BE2C (cell line): ENCODE measurements at regions not wholly inside any gene's neighbourhood (a gene's known extent, or its start where the extent isn't known, plus 50 kb on each side); places are given as distances from the start of the nearest gene placed in this dataset.

ENCODE experiments used
- DNase-seq: peaks from one replicate; pipeline ENCODE4 v3.0.0-alpha.2; 2020
- H3K27me3 ChIP-seq: fragments of 250-450 bp; sonication (Bioruptor Pico); 2 replicates; pipeline ENCODE4 v1.5.1; 2020; ENCODE audit warnings: mild to moderate bottlenecking
- H3K36me3 ChIP-seq: fragments of 250-450 bp; sonication (Bioruptor Pico); 2 replicates; pipeline ENCODE4 v1.5.1; 2020; ENCODE audit warnings: mild to moderate bottlenecking
- H3K4me1 ChIP-seq: fragments of 250-450 bp; sonication (Bioruptor Pico); 2 replicates; pipeline ENCODE4 v1.5.1; 2020
- H3K4me3 ChIP-seq: 2 replicates; pipeline ENCODE4 v1.5.1; 2011; ENCODE audit warnings: low read depth, low read length
- H3K9me3 ChIP-seq: fragments of 250-450 bp; sonication (Bioruptor Pico); 2 replicates; pipeline ENCODE4 v1.5.1; 2020
- TF ChIP-seq, protein P1 (sequence below): IDR thresholded peaks from 2 replicates; pipeline ENCODE4 v1.5.1; 2012; ENCODE audit warnings: mild to moderate bottlenecking, low read depth, low read length

- Histone ChIP-seq H3K27me3 (no peaks in the 10 kb centered on the region), H3K4me3 (no peak overlapping the region), H3K36me3 (no peaks in the 10 kb centered on the region), H3K4me1 (no peaks in the 10 kb centered on the region), H3K9me3 (no peaks in the 10 kb centered on the region)
- DNase-seq = no peak
- TF ChIP-seq, protein P1, sequence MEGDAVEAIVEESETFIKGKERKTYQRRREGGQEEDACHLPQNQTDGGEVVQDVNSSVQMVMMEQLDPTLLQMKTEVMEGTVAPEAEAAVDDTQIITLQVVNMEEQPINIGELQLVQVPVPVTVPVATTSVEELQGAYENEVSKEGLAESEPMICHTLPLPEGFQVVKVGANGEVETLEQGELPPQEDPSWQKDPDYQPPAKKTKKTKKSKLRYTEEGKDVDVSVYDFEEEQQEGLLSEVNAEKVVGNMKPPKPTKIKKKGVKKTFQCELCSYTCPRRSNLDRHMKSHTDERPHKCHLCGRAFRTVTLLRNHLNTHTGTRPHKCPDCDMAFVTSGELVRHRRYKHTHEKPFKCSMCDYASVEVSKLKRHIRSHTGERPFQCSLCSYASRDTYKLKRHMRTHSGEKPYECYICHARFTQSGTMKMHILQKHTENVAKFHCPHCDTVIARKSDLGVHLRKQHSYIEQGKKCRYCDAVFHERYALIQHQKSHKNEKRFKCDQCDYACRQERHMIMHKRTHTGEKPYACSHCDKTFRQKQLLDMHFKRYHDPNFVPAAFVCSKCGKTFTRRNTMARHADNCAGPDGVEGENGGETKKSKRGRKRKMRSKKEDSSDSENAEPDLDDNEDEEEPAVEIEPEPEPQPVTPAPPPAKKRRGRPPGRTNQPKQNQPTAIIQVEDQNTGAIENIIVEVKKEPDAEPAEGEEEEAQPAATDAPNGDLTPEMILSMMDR = no peak
Observed at GRCh38 chr5:86170194-86170593, 447.5 kb upstream of the COX7C start.

DNA sequence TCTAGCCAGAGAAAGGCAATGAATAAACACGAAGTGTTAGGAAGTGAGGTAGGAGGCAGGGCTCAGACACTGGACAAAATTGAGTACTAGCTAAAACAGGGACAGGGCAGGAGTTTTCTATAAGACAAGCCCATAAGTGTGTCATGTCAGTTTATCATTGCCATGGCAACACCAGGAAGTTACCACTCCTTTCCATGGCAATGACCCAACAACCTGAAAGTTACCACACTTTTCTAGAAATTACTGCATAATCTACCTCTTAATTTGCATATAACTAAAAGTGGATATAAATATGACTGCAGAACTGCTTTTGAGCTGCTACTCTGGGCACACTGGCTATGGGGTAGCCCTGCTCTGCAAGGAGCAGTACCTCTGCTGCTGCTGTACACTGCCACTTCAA is 442.5 kb upstream of the COX7C start:
- no peak for DNase-seq
- no peaks in the 10 kb centered on the region for H3K36me3 ChIP-seq
- H3K4me3 ChIP-seq = no peak overlapping the region
- TF ChIP-seq, protein P1 = no peak
- no peaks in the 10 kb centered on the region for H3K4me1 ChIP-seq
- no peaks in the 10 kb centered on the region for H3K27me3 ChIP-seq
- H3K9me3 ChIP-seq = no peaks in the 10 kb centered on the region

DNA sequence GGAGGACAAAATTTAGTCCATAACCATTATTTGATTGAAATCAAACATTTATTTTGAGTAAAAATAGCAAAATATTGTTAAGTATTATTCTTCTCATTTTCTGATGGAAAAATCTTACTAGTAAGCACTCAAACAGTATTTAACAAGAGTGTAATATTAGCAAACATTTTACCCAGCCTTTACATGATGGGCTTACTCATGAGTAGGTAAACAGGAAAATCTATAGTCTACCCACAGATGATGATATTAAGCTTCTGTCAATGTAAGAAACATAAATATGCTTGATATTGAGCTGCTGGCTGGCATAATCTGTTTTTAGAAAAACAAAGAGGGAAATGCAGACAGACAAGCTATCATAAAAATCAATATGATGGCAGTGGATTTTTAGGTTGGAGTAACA is 418.5 kb upstream of the COX7C start:
- Histone ChIP-seq H3K27me3 (no peaks in the 10 kb centered on the region), H3K4me1 (no peaks in the 10 kb centered on the region), H3K9me3 (no peaks in the 10 kb centered on the region), H3K36me3 (no peaks in the 10 kb centered on the region), H3K4me3 (no peak overlapping the region)
- TF ChIP-seq, protein P1 = no peak
- no peak for DNase-seq

DNA sequence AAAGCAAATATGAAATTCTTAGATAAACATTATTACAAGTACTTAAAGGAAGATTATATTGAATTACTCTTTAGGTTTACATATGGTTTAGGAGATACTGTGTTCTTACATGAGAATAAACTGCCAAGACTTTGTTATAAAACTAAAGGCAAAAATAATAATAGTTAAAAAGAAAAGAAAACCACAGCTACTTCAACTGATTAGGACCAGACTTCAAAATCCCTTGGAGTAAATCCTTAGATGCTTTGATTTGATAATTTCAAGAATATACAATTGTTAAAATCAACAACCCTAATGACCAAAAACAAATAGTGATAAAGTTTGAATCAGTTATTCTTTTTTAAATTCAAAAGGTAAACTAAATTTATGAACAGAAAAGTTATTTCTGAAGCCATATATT is 389.6 kb upstream of the COX7C start:
- Histone ChIP-seq H3K9me3 (no peaks in the 10 kb centered on the region), H3K27me3 (no peaks in the 10 kb centered on the region; the same call in 1 of the 2 replicates), H3K4me1 (no peaks in the 10 kb centered on the region; the same call in 1 of the 2 replicates), H3K4me3 (no peak overlapping the region), H3K36me3 (no peaks in the 10 kb centered on the region)
- TF ChIP-seq, protein P1 = no peak
- no peak for DNase-seq

DNA sequence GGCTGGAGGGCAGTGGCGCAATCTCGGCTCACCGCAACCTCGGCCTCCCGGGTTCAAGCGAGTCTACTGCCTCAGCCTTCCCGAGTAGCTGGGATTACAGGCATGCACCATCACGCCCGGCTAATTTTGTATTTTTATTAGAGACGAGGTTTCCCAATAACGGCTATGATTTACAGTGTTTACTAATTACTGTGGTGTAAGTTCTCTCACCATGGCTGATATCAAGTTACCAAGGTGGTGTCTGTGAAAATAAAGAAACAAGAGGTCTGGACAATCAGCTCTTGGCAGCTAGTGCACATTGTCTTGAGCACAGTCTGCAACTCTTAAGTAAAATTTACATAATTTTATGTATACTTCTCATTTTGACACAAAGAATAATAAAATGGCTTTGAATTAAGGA is 385.5 kb upstream of the COX7C start:
- no peak overlapping the region for H3K4me3 ChIP-seq
- H3K27me3 ChIP-seq = no peaks in the 10 kb centered on the region; the same call in 1 of the 2 replicates
- H3K9me3 ChIP-seq = no peaks in the 10 kb centered on the region
- no peaks in the 10 kb centered on the region for H3K36me3 ChIP-seq
- no peaks in the 10 kb centered on the region; the same call in 1 of the 2 replicates for H3K4me1 ChIP-seq
- TF ChIP-seq, protein P1 = no peak
- DNase-seq = no peak

DNA sequence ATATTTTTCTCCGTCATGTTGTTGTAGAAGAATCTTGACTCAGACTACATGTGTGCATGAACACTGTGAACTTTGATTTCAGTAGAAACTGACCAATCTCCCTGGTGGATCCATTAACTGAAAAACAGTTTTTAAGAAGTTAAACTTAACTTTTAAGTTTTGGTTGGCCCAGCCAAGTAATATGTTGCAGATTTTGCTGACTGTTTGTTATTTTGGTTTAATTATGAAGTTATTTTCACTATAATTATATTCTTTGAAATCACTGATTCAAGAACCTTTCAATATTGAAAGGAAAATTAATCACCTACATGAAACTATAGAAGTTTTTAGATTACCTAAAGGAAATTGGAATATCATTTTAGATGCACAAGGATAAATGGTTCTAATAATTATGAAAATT is 373.6 kb upstream of the COX7C start:
- no peak for DNase-seq
- H3K36me3 ChIP-seq = no peaks in the 10 kb centered on the region
- TF ChIP-seq, protein P1 = no peak
- H3K27me3 ChIP-seq = no peaks in the 10 kb centered on the region
- no peak overlapping the region for H3K4me3 ChIP-seq
- no peaks in the 10 kb centered on the region; the same call in 1 of the 2 replicates for H3K4me1 ChIP-seq
- H3K9me3 ChIP-seq = no peaks in the 10 kb centered on the region
